GM10248 (cell line): ENCODE measurements at regions not wholly inside any gene's neighbourhood (a gene's known extent, or its start where the extent isn't known, plus 50 kb on each side); places are given as distances from the start of the nearest gene placed in this dataset.

Experiments
- CTCF ChIA-PET: fragments of 300-600 bp; sonication (Branson Sonifier 250); formaldehyde crosslinking; extraction: SDS; loops from one replicate; lab custom pipeline; 2021; ENCODE audit warnings: antibody characterized with exemption; lab: Yijun Ruan, JAX
- POLR2A ChIA-PET: fragments of 350-650 bp; sonication (Branson Sonifier 250); formaldehyde crosslinking; extraction: SDS; loops from one replicate; lab custom pipeline; 2020; ENCODE audit warnings: antibody characterized with exemption; lab: Yijun Ruan, JAX
- DNase-seq: peaks from one replicate; pipeline ENCODE4 v3.0.0; 2012; ENCODE audit errors: extremely low spot score
- CTCF ChIP-seq: IDR thresholded peaks from 2 replicates; pipeline ENCODE4 v1.5.1; 2012; ENCODE audit warnings: mild to moderate bottlenecking, low read depth; ENCODE audit errors: extremely low read depth, missing control alignments, control extremely low read depth

- ChIA-PET POLR2A (no interaction called here), CTCF (no interaction called here)
- DNase-seq = no peak
- TF ChIP-seq CTCF = no peak
Measured at GRCh38 chr6:102407886-102408741, 1014.6 kb downstream of the GRIK2 start.

GRCh38 chr6:102405860-102406259 lies 1012.4 kb downstream of the GRIK2 start:
- no peak for TF ChIP-seq CTCF
- DNase-seq = no peak
- ChIA-PET CTCF (interaction anchor here (2.2 kb wide), 1 partner anchor 21 kb away, joined by 6 read pairs; no protein-coding TSS in a partner anchor), POLR2A (no interaction called here)

GRCh38 chr6:102402635-102403329 lies 1009.3 kb downstream of the GRIK2 start:
- TF ChIP-seq CTCF = no peak

GRCh38 chr6:102398788-102399390 lies 1005.4 kb downstream of the GRIK2 start:
- ChIA-PET CTCF (interaction anchor here (0.7 kb wide), 1 partner anchor 9 kb away, joined by 3 read pairs; no protein-coding TSS in a partner anchor), POLR2A (no interaction called here)
- no peak for DNase-seq
- TF ChIP-seq CTCF = no peak

More at GRCh38 chr6:102402635-102403329, 1009.3 kb downstream of the GRIK2 start:
- no peak for DNase-seq
- POLR2A ChIA-PET = no interaction called here
- CTCF ChIA-PET = no interaction called here

GRCh38 chr6:102390541-102390940 lies 997.0 kb downstream of the GRIK2 start:
- DNase-seq = no peak
- POLR2A ChIA-PET = no interaction called here
- no peak for TF ChIP-seq CTCF
- CTCF ChIA-PET = interaction anchor here (1.3 kb wide), 1 partner anchor 14 kb away, joined by 5 read pairs; no protein-coding TSS in a partner anchor

GRCh38 chr6:102389994-102390393 lies 996.5 kb downstream of the GRIK2 start:
- TF ChIP-seq CTCF = no peak
- no peak for DNase-seq
- ChIA-PET CTCF (interaction anchor here (1.1 kb wide), 1 partner anchor 9 kb away, joined by 3 read pairs; no protein-coding TSS in a partner anchor), POLR2A (no interaction called here)
